NCI-H1417 (cell line): ENCODE measurements at regions not wholly inside any gene's neighbourhood (a gene's known extent, or its start where the extent isn't known, plus 50 kb on each side); places are given as distances from the start of the nearest gene placed in this dataset.

ENCODE experiments used
- DNase-seq, 3 experiments: peaks; one replicate each; lab custom pipeline; 2025; lab: John Stamatoyannopoulos, UW

DNA sequence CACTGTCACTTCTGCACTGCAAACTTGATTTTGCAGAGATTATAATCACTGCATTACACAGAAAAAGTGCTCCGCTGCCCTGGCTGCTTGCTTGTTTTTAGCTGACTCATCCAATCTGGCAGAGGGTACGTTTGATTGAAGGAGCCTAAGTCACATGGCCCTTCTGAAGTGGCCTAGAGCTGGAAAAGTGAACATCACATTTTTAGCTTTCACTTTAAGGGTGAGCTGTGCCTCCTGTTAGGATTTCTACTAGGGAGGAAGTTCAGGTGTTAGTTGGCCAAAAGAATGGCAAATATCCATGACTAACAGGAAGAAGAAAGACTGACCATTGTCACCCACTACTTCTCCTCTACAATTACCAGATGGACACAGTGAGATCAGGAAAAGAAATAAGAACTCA is 889.1 kb upstream of the MAP3K7 start:
- peak in 1 of 3 experiments; percentile 13 for DNase-seq

DNA sequence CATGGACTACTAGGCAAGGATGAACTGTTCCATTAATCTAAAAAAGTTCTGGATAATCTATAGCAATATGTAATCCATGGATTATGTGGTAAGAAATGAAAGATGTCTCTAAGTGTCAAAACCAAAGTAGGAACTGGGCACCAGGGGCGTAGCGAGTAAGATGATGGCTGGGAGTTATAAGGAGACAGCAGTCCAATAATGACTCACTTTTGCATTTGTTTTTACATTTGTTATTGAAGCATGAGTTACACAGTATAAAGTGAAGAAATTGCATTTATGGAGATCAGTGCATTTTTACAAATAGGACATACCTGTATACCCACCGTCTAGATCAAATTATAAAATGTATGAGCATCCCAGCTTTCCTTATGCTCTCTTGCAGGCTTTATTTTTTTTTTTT is 878.5 kb upstream of the MAP3K7 start:
- no peak for DNase-seq

DNA sequence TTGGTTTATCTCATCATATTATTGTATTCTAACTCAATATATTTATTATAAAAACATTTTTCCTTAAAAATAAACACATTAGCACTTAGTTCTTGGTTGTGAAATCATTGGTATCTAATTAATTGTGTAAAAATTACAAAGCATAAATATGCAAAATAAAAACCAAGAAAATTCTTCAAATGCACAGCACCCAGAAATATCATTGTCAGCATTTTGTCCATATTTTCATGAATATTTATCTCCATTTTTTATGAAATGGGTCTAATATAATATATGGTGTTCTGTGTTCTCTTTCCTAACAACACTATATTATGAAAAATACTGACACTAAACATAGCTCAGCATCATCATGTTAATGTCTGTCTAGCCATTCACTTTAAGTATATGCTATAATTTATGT is 877.8 kb upstream of the MAP3K7 start:
- no peak for DNase-seq

DNA sequence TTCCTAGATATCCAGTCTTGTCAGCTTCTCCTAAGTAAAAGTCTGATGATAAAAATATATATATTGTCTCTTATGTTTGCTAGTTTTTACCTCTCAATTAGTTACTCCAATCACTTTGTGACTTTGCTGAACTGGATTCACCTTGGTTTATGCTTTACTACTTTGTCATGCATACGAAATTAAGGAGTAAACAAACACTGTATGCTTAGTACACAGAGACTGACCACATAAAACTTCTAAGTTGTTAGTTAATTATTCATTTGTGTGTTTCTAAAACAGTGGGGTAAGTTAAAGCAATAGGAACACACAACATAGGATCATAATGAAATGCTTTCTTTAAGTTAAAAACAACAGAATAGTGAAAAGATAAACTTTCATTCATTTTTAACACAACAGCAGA is 877.3 kb upstream of the MAP3K7 start:
- DNase-seq = no peak

DNA sequence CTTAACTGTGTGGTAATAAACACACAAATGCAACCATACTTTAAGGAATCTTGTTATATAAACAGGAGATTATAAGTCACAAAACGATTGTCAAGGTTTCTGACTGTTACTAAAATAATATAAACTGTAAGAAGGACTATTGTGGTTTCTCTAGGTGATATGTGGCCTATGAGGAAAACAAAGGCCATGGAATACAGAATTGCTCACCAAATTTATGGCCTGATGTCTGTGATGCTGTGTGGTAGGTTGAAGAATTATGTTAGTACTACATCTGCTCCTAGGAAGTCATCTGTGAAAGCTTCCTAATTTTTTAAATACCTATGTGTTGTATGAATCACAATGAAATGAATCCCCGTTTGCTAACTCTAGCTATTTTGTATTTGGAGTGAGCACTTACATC is 875.4 kb upstream of the MAP3K7 start:
- peak in 1 of 3 experiments; percentile 23 for DNase-seq

DNA sequence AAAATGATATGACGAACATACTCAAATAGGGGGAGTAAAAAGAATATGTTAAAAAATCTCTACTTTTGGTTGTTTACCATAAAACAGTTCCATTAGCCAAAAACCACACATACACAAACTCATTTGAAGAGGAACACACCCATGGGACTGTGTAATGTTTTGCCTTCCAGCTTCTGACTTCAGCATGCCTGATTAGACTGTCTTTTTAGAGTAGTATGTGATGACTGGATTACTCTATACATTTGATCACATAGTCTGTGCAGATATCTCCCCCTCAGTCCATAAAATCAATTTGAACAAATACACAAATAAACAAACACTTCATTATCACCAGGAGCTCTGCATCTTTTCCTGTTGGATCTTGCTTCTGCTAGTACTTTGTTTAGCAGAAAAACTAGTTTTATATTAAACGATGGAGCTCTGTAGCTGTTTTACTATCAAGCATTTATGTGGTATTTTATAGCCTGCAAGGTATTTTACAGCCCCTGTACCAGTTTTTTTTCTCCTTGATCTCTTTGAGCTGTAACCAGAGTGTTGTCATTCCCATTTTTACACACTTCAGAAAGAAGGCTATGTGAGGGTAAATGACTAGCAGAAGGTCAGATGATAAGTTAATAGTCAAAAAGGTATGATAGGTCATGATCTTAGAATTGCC is 866.5 kb upstream of the MAP3K7 start:
- no peak for DNase-seq

DNA sequence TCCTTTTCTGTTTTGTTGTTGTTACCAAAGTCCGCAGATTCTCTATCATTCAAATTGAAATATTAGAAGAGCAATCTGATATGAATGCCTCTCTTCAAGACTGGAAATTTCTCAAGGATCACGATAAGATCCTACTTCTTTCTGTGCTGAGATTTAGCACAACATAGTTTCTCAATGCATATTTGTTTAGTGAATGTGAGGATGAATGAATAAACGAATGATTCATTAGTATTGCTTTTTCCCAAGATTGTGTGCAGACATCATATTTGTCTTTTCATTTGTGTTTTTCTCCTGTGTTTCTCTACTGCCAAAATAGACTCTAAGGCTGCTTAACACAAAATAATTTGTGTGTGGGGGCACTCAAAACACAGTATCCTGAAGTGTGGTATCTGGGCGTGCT is 862.7 kb upstream of the MAP3K7 start:
- DNase-seq = no peak

DNA sequence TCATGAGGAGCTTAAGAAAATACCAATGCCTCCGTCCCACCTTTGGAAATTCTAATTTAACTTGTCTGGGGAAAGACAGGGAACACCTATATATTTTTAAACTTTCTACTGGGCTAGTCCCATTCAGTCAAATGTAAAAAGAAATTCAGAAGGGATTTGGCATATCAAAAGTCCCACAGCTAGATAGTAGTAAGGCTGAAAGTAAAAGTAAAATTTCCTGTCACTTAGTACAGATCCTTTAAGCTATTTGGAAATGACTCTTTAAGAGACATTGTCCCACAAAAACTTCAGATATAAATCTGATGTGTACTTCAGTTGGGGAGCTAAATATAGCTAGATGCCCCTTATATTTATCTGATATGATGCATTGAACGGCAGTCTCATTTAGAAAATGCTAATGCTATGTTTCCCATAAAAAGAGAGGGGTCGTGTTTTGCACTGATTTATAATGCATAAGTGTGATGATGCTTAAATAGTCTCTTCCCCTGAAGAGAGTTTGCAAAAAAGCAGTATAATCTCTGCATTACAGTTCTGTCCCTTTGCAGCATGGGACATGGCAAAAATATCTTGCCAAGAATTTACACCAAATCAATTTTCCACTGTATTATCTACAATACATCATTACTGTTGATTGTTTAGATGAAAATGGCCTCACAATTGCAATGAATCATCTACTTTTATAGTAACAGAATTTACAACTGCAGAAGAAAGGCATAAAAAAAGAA is 860.8 kb upstream of the MAP3K7 start:
- DNase-seq = no peak

DNA sequence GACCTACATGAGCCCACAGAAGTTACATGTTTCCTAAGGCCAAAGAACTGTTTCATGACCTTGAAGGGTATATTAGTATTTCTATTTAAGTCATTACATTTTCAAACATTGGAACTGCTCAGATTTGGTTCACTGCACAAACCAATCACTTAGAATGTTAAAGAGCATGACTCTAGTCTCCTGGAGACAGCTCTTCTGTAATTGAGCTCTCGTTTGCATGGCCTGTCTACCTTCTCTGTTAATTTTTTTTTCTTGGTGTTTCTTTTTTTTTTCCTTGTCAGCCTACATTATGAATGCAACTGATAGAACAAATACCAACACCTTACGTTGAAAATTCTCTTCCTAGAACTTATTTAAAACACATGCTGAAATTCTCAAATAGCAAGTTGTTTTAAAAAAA is 860.2 kb upstream of the MAP3K7 start:
- DNase-seq = peak in 1 of 3 experiments; percentile 69

DNA sequence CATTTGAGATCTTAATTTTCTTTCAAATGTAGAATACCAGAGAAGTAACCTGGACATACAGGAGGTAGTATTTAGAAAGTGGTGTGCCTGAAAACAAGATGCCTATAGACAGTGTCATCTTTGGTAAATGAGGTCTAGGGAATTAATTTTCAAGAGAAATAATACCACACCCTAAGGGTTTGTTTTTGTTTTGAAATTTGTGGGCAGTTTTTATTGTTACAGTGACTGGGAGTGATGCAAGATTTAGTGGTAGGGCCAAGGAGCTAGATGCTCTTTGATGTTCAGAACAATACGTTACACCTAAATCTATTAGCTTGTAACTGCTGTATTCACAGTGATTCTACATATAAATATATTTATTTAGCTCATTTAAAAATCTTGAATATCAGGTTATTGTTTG is 856.5 kb upstream of the MAP3K7 start:
- no peak for DNase-seq

DNA sequence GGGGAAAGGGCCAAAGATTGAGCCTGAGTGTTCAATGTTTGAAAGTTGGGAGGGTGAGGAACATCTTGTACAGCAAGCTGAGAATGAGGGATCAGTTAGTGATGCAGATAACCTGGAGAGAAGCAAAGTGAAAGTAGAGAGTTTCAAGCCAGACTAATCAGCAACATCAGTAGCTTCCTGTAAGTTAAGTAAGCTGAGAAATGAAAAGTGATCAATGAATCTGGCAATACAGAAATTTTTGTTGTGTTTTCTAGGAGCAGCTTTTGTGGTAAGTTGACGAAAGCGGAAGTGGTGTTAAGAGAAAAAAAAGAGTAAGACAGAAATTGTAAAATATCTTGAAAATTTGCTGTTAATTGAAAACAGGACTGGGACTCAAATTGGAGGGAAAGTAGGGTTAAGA is 855.5 kb upstream of the MAP3K7 start:
- no peak for DNase-seq

DNA sequence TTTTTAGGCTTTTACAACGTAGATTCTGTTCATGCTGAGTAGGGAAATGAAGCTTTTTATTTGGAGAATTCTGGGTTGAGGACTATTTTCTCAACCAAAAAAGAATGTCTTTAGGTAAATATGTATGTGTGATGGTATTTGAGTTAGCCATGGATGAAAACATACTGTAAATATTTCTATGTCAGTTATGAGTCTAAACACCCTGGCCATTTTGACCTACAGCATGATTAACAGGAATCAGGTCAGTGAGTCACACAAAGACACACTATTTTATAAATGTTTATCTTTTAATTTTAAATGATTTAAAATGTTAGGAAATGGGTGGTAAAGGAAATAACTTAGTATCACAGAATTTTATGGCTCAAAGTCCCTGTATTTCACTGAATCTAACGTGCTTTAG is 851.7 kb upstream of the MAP3K7 start:
- no peak for DNase-seq

DNA sequence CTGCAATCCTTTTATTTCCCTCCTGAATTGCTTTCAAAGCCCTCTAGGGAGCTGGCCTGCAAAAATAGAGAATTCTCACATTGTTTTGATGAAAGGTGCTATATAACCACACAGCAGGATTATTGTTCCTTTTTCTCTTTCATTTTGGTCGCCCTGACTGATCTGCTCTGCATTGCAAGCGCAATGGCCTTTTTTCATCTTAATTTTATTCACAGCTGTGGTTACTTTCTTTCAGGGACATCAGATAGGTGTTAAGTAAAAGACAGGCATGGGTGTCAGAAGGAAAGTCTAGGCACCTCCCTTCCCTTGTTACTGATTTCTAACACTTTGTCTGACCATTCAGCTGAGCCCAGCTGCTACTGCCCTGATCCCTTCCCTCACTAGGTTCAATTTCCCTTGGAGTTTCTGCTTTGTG is 850.5 kb upstream of the MAP3K7 start:
- DNase-seq = no peak

DNA sequence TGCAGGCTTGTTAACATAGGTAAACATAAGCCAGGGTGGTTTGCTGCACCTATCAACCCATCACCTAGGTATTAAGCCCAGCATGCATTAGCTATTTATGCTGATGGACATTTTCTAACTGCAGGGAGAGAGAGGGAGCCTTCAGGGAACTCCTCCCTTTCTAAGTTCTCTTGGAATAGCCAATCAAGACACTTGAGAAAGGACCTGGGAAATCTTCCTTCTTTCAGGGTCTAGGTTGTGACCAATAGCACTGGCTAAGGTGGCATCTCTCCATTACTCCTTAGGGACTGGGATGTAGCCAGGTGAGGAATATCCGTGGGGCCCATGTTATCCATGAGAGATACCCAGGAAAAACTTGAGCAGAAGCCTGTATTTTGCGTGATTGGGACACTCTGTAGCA is 849.6 kb upstream of the MAP3K7 start:
- DNase-seq = no peak

DNA sequence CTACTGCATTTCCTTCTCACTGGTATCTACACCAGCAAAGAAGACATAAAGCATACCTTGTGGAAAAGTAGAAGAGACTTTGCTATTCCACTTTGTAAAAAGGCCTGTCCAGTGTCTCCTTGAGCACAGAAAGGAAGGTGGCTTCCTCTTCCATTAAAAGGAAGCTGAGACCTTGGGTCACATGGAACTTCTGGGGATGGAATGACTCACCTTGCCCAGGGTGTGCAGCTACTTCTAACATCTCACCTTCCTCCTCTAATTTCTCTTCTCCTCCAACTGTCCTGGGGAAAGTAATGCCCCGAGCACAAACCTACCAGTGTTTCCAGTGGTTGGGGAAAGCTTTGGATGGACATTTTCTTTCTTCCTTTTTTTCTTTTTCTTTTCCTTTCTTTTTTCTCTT is 848.8 kb upstream of the MAP3K7 start:
- no peak for DNase-seq

DNA sequence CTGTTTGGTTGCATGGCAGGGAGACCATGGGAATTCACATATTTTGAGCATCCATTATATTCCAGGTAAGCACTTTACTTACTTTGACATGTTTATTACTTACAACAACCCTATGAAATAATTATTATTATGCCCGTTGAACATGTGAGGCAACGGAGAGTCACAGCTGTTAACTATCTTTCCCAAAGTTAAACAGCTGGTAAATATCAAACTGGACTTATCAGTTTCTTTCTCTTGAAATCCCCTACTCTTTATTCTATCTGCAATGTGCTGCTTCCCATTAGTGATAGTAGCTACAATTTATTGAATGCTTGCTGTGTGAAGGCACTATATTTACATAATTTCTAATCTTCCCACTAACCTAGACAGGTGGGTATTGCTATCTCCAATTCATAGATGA is 847.7 kb upstream of the MAP3K7 start:
- DNase-seq = no peak

DNA sequence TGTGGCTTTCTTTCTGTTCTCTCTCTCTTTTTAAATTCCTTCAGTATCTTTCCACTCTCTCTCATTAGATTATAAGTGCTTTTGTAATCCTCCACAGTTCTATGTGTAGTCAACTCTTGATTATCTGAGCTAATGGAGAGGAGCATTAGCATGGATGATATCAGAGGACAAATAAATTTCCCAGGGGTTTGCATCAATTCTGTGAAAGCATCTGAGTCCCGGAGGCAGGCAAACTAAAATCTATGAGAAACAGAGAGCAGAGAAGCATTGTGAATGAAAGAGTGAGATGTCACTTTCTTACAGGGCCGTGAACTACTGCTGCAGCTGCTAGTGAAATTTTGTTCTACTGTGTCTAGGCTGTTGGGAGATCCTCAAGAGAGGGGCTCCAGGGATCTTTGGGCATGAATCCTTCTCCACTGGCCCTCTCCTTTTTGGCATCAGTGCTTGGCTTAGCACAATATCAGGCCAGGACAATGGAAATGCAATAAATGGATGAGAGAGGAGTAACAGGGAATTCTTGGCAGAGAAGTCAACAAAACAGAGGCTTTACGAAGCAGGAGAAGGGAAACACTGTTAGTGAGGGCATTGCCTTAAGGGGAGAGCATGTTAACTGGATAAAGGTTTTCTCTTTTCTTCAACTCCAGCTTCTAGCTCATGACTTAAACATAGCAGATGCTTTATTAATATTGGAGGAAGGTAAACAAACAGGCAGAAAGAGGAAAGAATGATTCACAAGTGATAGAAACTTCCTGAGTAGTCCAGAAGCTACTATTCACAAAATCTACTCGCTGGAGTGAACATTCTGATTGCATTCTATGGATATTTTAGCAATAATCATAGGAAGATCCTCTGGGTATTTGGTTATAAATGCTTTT is 847.0 kb upstream of the MAP3K7 start:
- DNase-seq = no peak

DNA sequence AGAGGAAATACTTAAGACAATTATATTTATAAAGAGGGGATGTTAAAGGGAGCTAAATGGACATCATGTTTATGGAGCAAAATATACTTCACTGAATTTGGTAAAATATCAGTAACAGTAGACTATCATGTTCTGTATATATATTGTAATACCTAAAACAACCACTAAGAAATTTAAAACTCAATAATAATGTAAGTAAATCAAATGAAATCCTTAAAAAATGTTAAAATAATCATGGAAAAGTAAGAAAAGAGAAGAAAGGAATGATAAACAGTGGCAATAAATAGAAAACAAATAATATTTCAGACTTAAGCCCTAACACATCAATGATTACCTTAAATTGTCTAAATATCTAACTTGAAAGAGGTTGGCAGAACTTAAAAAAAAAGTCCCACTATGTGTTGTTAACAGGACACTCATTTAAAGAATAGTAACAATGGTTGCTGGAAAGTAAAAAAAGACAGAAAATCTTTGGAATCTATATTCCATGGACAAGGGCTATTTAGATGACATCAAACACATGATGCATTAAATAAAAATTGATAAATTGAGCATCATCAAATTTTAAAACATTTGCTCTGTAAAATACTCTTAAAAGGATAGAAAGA is 842.2 kb upstream of the MAP3K7 start:
- DNase-seq = no peak

DNA sequence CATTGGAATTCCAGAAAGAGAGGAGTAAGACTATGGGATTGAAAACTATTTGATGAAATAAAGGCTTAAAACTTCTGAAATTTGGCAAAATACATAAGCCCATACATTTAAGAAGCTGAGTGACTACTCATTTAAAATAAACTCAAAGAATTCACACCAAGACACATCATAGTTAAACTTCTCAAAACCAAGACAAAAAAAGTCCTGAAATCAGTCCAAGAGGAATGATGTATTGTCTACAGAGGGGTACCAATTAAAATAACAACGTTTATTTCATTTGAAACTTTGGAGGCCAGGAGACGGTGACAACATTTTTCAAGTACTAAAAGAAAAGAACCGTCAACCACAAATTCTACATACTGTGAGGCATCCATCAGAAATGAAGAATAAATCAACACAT is 841.4 kb upstream of the MAP3K7 start:
- DNase-seq = no peak

DNA sequence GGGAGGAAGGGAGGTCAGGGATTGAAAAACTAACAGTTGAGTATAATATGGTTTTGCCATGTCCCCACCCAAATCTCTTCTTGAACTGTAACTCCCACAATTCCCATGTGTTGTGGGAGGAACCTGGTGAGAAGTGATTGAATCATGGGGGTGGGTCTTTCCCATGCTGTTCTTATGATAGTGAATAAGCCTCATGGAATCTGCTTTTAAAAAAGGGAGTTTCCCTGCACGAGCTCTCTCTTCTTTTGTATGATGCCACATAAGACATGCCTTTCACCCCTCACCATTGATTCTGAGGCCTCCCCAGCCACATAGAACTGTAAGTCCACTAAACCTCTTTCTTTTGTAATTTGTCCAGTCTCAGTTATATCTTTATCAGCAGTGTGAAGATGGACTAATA is 833.4 kb upstream of the MAP3K7 start:
- DNase-seq = no peak

DNA sequence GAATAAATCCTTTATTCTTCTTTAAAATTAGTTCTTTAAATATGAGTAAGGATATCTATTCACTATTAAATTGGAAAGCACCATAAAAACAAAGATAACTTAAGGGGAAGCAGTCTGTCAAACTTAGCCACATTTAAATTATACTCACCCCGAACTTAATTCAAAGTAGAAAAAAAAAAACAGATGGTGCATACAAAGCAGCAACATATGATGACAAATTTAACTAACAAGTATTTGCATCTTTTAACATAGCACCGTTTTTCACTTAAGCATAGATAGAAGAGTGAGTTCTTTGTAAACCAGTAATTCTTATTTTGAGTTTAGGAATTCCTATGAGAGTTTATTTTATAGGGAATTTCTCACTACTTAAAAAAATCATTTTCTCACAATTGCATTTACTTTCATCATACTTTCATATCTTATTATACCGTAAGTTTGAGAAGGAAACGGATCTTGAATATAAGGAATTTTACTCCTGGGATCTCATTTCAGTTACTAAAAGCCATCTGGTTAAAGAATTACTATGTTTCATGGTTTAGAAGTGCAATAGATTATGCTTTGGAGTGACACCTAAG is 828.2 kb upstream of the MAP3K7 start:
- DNase-seq = no peak

DNA sequence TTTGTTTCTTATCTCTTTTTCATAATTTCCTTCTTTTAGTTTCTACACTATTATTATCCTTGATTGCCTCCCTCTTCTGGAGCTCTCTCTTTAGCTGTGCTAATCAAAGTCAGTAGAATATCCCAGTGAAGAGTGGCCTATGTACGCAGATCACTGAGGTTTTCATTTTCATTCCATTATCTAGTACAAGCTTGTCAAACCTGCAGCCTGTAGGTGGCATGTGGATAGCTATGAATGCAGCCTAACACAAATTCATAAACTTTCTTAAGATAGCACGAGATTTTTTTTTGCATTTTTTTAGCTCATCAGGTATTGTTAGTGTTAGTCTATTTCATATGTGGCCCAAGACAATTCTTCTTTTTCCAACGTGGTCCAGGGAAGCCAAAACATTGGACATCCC is 825.7 kb upstream of the MAP3K7 start:
- DNase-seq = no peak
